ENCODE measurements at regions not wholly inside any gene's neighbourhood (a gene's known extent, or its start where the extent isn't known, plus 50 kb on each side); places are given as distances from the start of the nearest gene placed in this dataset.
"Not testable (repeated sequence)": the region's sequence is repeated elsewhere in the genome, so short reads cannot be mapped to it uniquely, and the experiment has no call there.

- not testable (repeated sequence) for TF ChIP-seq CTCF, POLR2A, POLR2AphosphoS5 (IDR thresholded peaks at IDR 0.05)
These were observed 999.3 kb upstream of the CITED2 start for GRCh38 chr6:140373728-140374127.
